ENCODE measurements at regions not wholly inside any gene's neighbourhood (a gene's known extent, or its start where the extent isn't known, plus 50 kb on each side); places are given as distances from the start of the nearest gene placed in this dataset.

GRCh38 chr9:79924836-79925235, 353.1 kb downstream of the TLE4 start:
- no peaks in the 10 kb centered on the region for H3K9me3 ChIP-seq (ENCODE audit: severe bottlenecking)
- H3K4me3 ChIP-seq (ENCODE audit: low read depth, low read length), result no peak overlapping the region
- no peaks in the 10 kb centered on the region for H3K27me3 ChIP-seq (ENCODE audit: insufficient read depth, low read depth, severe bottlenecking)
- DNase-seq, result no peak
- no peak for TF ChIP-seq CTCF (IDR thresholded peaks at IDR 0.05; ENCODE audit: low read depth, low read length)
- H3K36me3 ChIP-seq, result no peaks in the 10 kb centered on the region
- no peak overlapping the region for H3K27ac ChIP-seq

GRCh38 chr9:79917421-79917820, 345.7 kb downstream of the TLE4 start:
- Histone ChIP-seq H3K4me3 (ENCODE audit: low read depth, low read length) (no peak overlapping the region), H3K36me3 (no peaks in the 10 kb centered on the region), H3K27ac (no peak overlapping the region), H3K9me3 (ENCODE audit: severe bottlenecking) (no peaks in the 10 kb centered on the region), H3K27me3 (ENCODE audit: insufficient read depth, low read depth, severe bottlenecking) (no peaks in the 10 kb centered on the region)
- DNase-seq, result no peak
- no peak for TF ChIP-seq CTCF (IDR thresholded peaks at IDR 0.05; ENCODE audit: low read depth, low read length)

- Histone ChIP-seq H3K36me3 (no peaks in the 10 kb centered on the region), H3K9me3 (ENCODE audit: severe bottlenecking) (no peaks in the 10 kb centered on the region), H3K4me3 (ENCODE audit: low read depth, low read length) (no peak overlapping the region), H3K27me3 (ENCODE audit: insufficient read depth, low read depth, severe bottlenecking) (no peaks in the 10 kb centered on the region), H3K27ac (no peak overlapping the region)
- DNase-seq, result no peak
- TF ChIP-seq CTCF (IDR thresholded peaks at IDR 0.05; ENCODE audit: low read depth, low read length), result no peak
Observed at GRCh38 chr9:79913867-79914266, 342.1 kb downstream of the TLE4 start.

- Histone ChIP-seq H3K27ac (no peak overlapping the region), H3K27me3 (ENCODE audit: insufficient read depth, low read depth, severe bottlenecking) (no peaks in the 10 kb centered on the region), H3K9me3 (ENCODE audit: severe bottlenecking) (no peaks in the 10 kb centered on the region), H3K4me3 (ENCODE audit: low read depth, low read length) (no peak overlapping the region), H3K36me3 (no peaks in the 10 kb centered on the region)
- TF ChIP-seq CTCF (IDR thresholded peaks at IDR 0.05; ENCODE audit: low read depth, low read length), result no peak
- no peak for DNase-seq
Observed at GRCh38 chr9:79912318-79913070, 340.7 kb downstream of the TLE4 start.

GRCh38 chr9:79911724-79912123, 340.0 kb downstream of the TLE4 start:
- H3K9me3 ChIP-seq (ENCODE audit: severe bottlenecking), result no peaks in the 10 kb centered on the region
- no peak overlapping the region for H3K27ac ChIP-seq
- no peak for DNase-seq
- no peaks in the 10 kb centered on the region for H3K27me3 ChIP-seq (ENCODE audit: insufficient read depth, low read depth, severe bottlenecking)
- TF ChIP-seq CTCF (IDR thresholded peaks at IDR 0.05; ENCODE audit: low read depth, low read length), result no peak
- no peaks in the 10 kb centered on the region for H3K36me3 ChIP-seq
- no peak overlapping the region for H3K4me3 ChIP-seq (ENCODE audit: low read depth, low read length)

All from WERI-Rb-1 (cell line).